Keratinocyte (primary cell): ENCODE measurements at regions not wholly inside any gene's neighbourhood (a gene's known extent, or its start where the extent isn't known, plus 50 kb on each side); places are given as distances from the start of the nearest gene placed in this dataset.

Experiments used
- CTCF ChIP-seq, 3 experiments: IDR thresholded peaks in 1 of 3; conservative IDR thresholded peaks in 1 of 3; optimal IDR thresholded peaks in 1 of 3; 2 replicates in 2 of 3; 3 replicates in 1 of 3; pipeline versions ENCODE3 to v1.5.1; 2011; ENCODE audit warnings: low read length in 3 of 3, mild to moderate bottlenecking in 3 of 3, moderate library complexity in 2 of 3, control low read depth in 1 of 3, inconsistent platforms in 1 of 3; ENCODE audit not compliant: insufficient read depth in 2 of 3; ENCODE audit errors: extremely low read depth in 1 of 3
- EZH2 ChIP-seq: IDR thresholded peaks from one replicate; pipeline ENCODE4 v1.6.1; 2012; ENCODE audit warnings: inconsistent platforms, mild to moderate bottlenecking, low read length, moderate library complexity

- no peak for TF ChIP-seq CTCF (optimal IDR thresholded peaks at IDR 0.05 in 1 of 3, IDR thresholded peaks at IDR 0.05 in 1 of 3, conservative IDR thresholded peaks at IDR 0.05 in 1 of 3; ENCODE audit: extremely low read depth in 1 of 3, insufficient read depth in 2 of 3, low read length in 3 of 3)
- TF ChIP-seq EZH2: no peak
Measured at GRCh38 chr15:46732060-46732459, 985.2 kb upstream of the SEMA6D start.
